SHP77 treated with DMSO at 0.1 percent for 48 hours (cell line): ENCODE measurements at regions not wholly inside any gene's neighbourhood (a gene's known extent, or its start where the extent isn't known, plus 50 kb on each side); places are given as distances from the start of the nearest gene placed in this dataset.
"Not testable (repeated sequence)": the region's sequence is repeated elsewhere in the genome, so short reads cannot be mapped to it uniquely, and the experiment has no call there.

ENCODE experiments used
- DNase-seq: peaks from one replicate; lab custom pipeline; 2025; lab: John Stamatoyannopoulos, UW

GRCh38 chrX:45986971-45987370 is 558.2 kb downstream of the ZNF674 start:
- no peak for DNase-seq

GRCh38 chrX:45986081-45986480 is 559.1 kb downstream of the ZNF674 start:
- DNase-seq, result no peak

DNA sequence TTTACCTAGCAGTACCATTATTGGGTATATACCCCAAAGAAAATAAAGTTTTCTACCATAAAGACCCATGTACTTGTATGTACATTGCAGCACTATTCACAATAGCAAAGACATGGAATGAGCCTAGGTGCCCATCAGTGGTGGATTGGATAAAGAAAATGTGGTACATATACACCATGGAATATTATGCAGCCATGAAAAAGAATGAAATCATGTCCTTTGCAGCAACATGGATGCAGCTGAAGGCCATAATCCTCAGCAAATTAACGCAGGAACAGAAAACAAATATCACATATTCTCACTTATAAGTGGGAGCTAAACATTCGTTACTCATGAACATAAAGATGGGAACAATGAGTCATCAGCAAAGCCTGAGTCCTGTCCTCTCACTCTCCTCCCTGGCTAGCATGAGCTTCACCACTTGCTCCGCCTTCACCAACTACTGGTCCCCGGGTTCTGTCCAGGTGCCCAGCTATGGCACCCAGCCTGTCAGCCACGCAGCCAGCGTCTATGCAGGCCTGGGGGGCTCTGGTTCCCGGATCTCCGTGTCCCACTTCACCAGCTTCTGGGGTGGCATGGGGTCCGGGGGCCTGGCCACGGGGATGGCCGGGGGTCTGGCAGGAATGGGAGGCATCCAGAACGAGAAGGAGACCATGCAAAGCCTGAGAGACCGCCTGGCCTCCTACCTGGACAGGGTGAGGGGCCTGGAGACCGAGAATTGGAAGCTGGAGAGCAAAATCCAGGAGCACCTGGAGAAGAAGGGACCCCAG is 562.1 kb downstream of the ZNF674 start:
- DNase-seq, result not testable (repeated sequence)

DNA sequence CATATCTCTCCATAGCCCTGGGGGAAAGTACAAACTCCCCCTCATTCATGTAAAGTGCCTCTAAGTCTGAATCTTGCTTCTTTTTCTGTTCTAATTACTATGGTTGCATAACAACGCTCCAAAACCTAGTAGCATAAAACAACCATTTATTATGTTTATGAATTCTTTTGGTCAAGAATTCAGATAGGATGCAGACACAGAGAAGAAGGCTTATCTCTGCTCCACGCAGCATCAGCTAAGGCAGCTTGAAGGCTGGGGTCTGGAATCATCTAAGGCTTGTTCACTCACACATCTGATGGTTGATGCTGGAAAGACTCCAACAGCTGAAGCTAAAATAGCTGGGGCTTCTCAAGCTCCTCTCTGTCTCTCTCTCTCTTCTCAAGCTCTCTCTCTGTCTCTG is 564.5 kb downstream of the ZNF674 start:
- no peak for DNase-seq

- DNase-seq, result no peak
Observed at GRCh38 chrX:45975633-45976032, 569.6 kb downstream of the ZNF674 start.

GRCh38 chrX:45972636-45973035 is 572.6 kb downstream of the ZNF674 start:
- DNase-seq, result no peak

GRCh38 chrX:45959567-45959966 is 585.7 kb downstream of the ZNF674 start:
- DNase-seq, result no peak

GRCh38 chrX:45956191-45956870 is 588.9 kb downstream of the ZNF674 start:
- DNase-seq, result no peak

DNA sequence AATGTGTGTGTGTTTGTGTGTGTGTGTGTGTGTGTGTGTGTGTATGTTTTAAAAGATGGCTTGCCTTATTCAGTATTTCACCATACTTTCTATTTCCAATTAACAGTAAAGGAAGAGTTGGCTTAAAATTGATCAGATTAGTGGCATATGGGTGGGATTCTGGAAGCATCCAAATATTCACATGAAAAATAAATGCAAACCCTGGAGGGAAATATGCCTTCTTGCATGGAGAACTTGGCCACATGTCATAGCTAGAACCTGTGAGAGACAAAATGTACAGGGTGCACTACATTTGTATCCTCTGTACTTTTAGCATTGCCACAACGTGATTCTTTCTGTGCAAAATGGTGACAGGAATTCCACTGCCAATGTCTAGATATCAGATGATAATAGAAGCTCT is 589.6 kb downstream of the ZNF674 start:
- DNase-seq, result no peak

GRCh38 chrX:45954026-45954425 is 591.2 kb downstream of the ZNF674 start:
- no peak for DNase-seq

DNA sequence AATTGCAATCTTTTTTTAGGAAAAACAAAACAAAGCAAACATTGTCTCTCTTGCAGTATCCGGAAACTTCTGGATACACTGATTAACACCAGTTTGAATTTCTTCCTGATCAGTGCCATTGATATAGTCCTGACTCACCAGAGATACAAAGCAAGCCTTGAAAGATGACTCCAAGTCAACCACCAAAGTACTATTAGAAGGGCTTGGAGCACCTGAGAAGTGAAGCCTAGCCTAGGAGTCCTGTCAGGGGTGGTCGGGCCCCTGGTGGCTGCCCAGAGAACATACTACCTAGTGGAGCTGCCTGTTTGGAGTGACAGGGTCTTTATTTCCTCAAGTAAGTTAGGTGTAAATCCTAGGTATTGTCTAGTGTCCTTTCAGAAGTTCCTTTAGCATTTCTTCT is 593.2 kb downstream of the ZNF674 start:
- no peak for DNase-seq

GRCh38 chrX:45935408-45935807 is 609.8 kb downstream of the ZNF674 start:
- DNase-seq, result no peak

- no peak for DNase-seq
Observed at GRCh38 chrX:45912316-45912715, 632.9 kb downstream of the ZNF674 start.

- no peak for DNase-seq
Observed at GRCh38 chrX:45907786-45908185, 637.4 kb downstream of the ZNF674 start.

- no peak for DNase-seq
Observed at GRCh38 chrX:45903781-45904201, 641.4 kb downstream of the ZNF674 start.

DNA sequence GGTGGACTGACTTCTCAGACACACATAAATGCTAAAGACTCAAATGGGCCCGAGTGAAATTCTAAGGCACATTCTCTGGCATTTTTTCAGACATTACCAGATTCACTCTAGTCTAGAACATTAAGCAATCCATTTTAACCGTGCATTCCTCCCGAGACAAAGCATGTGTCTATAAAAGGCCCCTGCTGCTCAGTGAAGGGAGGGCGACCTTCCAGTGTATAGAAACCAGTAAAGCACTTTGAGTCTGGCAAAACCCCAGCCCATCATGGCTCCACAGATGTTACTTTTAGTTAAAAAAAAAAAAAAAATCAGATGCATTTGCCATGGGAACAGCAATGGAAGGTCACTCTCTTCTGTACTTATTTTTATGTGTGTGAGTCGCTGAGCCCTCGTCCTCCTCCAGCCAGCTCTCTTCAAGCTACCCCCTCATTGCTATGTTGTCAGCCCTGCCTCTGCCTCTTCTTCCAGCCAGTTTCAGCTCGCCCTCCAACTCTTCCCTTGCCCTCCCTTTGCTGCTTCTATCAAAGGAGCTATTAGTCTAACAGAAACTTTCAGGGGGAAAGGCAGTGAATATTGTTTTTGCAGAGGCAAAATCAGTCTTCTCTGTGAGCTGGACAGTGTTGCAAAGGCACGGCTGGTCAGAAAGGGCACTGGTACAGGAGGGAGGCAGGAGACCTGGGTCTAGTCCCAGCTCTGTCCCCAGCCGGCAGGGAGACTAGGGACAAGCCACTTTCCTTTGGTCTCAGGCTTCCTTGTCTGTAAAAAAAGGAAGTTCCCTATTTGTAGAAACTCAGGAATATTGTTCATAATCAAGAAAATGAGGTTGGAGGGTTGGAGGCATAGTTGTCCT is 644.2 kb downstream of the ZNF674 start:
- DNase-seq, result no peak

GRCh38 chrX:45894864-45895645 is 650.2 kb downstream of the ZNF674 start:
- no peak for DNase-seq

GRCh38 chrX:45889471-45889870 is 655.8 kb downstream of the ZNF674 start:
- no peak for DNase-seq

DNA sequence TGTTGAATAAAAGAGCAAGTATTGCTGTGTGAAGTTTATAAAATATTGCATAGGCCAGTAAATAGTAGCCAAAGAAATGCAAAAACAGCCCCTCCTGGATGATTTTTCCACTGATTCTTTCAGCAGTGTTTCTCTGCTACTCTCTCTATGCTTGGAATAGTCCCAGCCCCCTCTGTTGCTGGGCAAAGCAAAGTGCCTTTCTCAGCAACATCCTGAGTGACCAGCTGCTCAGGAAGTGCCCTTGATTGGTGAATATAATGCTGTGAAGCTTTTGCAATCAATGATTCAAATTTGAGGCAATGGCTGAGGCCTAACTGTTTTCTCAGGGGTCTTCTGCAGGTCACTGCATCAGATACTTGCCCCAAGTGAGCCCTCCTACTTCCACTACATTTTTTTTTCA is 656.7 kb downstream of the ZNF674 start:
- no peak for DNase-seq

- DNase-seq, result no peak
Observed at GRCh38 chrX:45885931-45886330, 659.3 kb downstream of the ZNF674 start.

GRCh38 chrX:45879512-45879911 is 665.7 kb downstream of the ZNF674 start:
- no peak for DNase-seq

GRCh38 chrX:45876206-45876605 is 669.0 kb downstream of the ZNF674 start:
- no peak for DNase-seq
